Right lobe of liver (tissue), 6 donors: ENCODE measurements at regions not wholly inside any gene's neighbourhood (a gene's known extent, or its start where the extent isn't known, plus 50 kb on each side); places are given as distances from the start of the nearest gene placed in this dataset.

ENCODE experiments used
- ATAC-seq, 4 donors: fragments of 200-7000 bp; cut with Tn5 transposase; one replicate each; pipeline ENCODE4 v1.9.1; 2020; ENCODE audit warnings: mild to moderate bottlenecking in 4 of 4, moderate library complexity in 4 of 4
- DNase-seq, 3 donors: peaks; one replicate each; pipeline ENCODE4 v3.0.0-alpha.2; 2020
- H3K27ac ChIP-seq, 3 donors: fragments of 200-600 bp; one replicate each; pipeline ENCODE4 v1.8.0; 2022
- H3K27me3 ChIP-seq, 2 donors: fragments of 200-600 bp; one replicate each; pipeline ENCODE4 v1.8.0; 2022
- H3K36me3 ChIP-seq, 4 donors: fragments of 200-600 bp; sonication (generic) in 1 of 4; one replicate each; pipeline versions ENCODE4 v1.5.1 to v1.8.0; 2017 to 2022; ENCODE audit warnings: control low read depth in 1 of 4
- H3K4me1 ChIP-seq, 4 donors: fragments of 200-600 bp; sonication (generic) in 1 of 4; one replicate each; pipeline versions ENCODE4 v1.5.1 to v1.8.0; 2017 to 2022; ENCODE audit warnings: control low read depth in 1 of 4
- H3K4me3 ChIP-seq, 3 donors: fragments of 200-600 bp; one replicate each; pipeline ENCODE4 v1.8.0; 2022
- H3K9me3 ChIP-seq, 4 donors: fragments of 200-600 bp; sonication (generic) in 1 of 4; one replicate each; pipeline versions ENCODE4 v1.5.1 to v1.8.0; 2017 to 2022; ENCODE audit warnings: control low read depth in 1 of 4
- CTCF ChIP-seq, 4 donors: fragments of 200-600 bp in 3 of 4; fragments of 450-650 bp in 1 of 4; IDR thresholded peaks; one replicate each; pipeline versions ENCODE4 v1.5.1 to v1.8.0; 2016 to 2022; ENCODE audit warnings: antibody characterized with exemption in 4 of 4, mild to moderate bottlenecking in 2 of 4
- POLR2A ChIP-seq: fragments of 450-650 bp; IDR thresholded peaks from one replicate; pipeline ENCODE4 v1.6.1; 2017; ENCODE audit warnings: antibody characterized with exemption, mild to moderate bottlenecking
- WGBS: methylation state at CpG from one replicate; pipeline ENCODE4 v1.1.6; 2018; ENCODE audit warnings: low coverage, low lambda C conversion rate; ENCODE audit not compliant: insufficient coverage; ENCODE audit errors: missing lambda C conversion rate; 5-methylcytosine and 5-hydroxymethylcytosine counted together
- intact Hi-C, 2 donors: fragments of 100-400 bp; cut with DNase I; formaldehyde crosslinking; loops; one replicate each; pipeline versions ENCODE4 v1.11.2 to v1.14.1; 2022
- donor health status: DM: no; HTN: yes; CAD: no.
- donor health status: DM: no; HTN: no; CAD: no.
- donor health status: DM: no; HTN: no; CAD: no.
- donor health status: DM: no; HTN: yes; CAD: no.
- donor health status: DM: no; HTN: yes; CAD: no.

- no peak overlapping the region for H3K27ac ChIP-seq
- DNase-seq, result no peak
- H3K36me3 ChIP-seq, result no peaks in the 10 kb centered on the region
- no peaks in the 10 kb centered on the region for H3K27me3 ChIP-seq
- intact Hi-C loops, result no loop called here
- H3K4me3 ChIP-seq, result no peak overlapping the region
- ATAC-seq, result peak in 1 of 4 donors; percentile 23
- WGBS, result 48% methylated on average over 7 of the region's 8 CpGs
- H3K4me1 ChIP-seq, result no peaks in the 10 kb centered on the region
- no peak for TF ChIP-seq CTCF (IDR thresholded peaks at IDR 0.05)
- TF ChIP-seq POLR2A, result no peak
- no peaks in the 10 kb centered on the region for H3K9me3 ChIP-seq
Observed at GRCh38 chr4:138307319-138307718, 65.2 kb upstream of the SLC7A11 start.

- ATAC-seq, result no peak
- intact Hi-C loops, result no loop called here
- H3K27me3 ChIP-seq, result no peaks in the 10 kb centered on the region
- no peak overlapping the region for H3K4me3 ChIP-seq
- TF ChIP-seq POLR2A (no peak), CTCF (IDR thresholded peaks at IDR 0.05) (no peak)
- H3K4me1 ChIP-seq, result no peaks in the 10 kb centered on the region
- 74% methylated on average over 1 of the region's 1 CpG for WGBS
- H3K36me3 ChIP-seq, result no peaks in the 10 kb centered on the region
- no peak for DNase-seq
- no peak overlapping the region for H3K27ac ChIP-seq
- no peaks in the 10 kb centered on the region for H3K9me3 ChIP-seq
Observed at GRCh38 chr4:138305050-138305449, 62.9 kb upstream of the SLC7A11 start.

GRCh38 chr4:138301536-138301935 is 59.4 kb upstream of the SLC7A11 start:
- Histone ChIP-seq H3K4me1 (no peaks in the 10 kb centered on the region), H3K4me3 (no peak overlapping the region), H3K27ac (no peak overlapping the region), H3K36me3 (no peaks in the 10 kb centered on the region), H3K27me3 (no peaks in the 10 kb centered on the region), H3K9me3 (no peaks in the 10 kb centered on the region)
- TF ChIP-seq POLR2A, result no peak
- no peak for TF ChIP-seq CTCF (IDR thresholded peaks at IDR 0.05)
- ATAC-seq (no peak), DNase-seq (no peak)
- WGBS, result 43% methylated on average over 2 of the region's 2 CpGs
- intact Hi-C loops, result no loop called here

- no peaks in the 10 kb centered on the region for H3K36me3 ChIP-seq
- ATAC-seq (no peak), DNase-seq (no peak)
- H3K9me3 ChIP-seq, result no peaks in the 10 kb centered on the region
- TF ChIP-seq POLR2A (no peak), CTCF (IDR thresholded peaks at IDR 0.05) (no peak)
- H3K4me3 ChIP-seq, result no peak overlapping the region
- H3K4me1 ChIP-seq, result no peaks in the 10 kb centered on the region
- no peak overlapping the region for H3K27ac ChIP-seq
- intact Hi-C loops, result no loop called here
- no peaks in the 10 kb centered on the region for H3K27me3 ChIP-seq
Observed at GRCh38 chr4:138300616-138301015, 58.5 kb upstream of the SLC7A11 start.

GRCh38 chr4:138299881-138300280 is 57.7 kb upstream of the SLC7A11 start:
- no peak for ATAC-seq
- H3K27ac ChIP-seq, result no peak overlapping the region
- no peaks in the 10 kb centered on the region for H3K36me3 ChIP-seq
- H3K4me1 ChIP-seq, result no peaks in the 10 kb centered on the region
- 88% methylated on average over 5 of the region's 5 CpGs for WGBS
- H3K4me3 ChIP-seq, result no peak overlapping the region
- intact Hi-C loops, result no loop called here
- no peak for DNase-seq
- TF ChIP-seq CTCF (IDR thresholded peaks at IDR 0.05) (no peak), POLR2A (no peak)
- no peaks in the 10 kb centered on the region for H3K27me3 ChIP-seq
- no peaks in the 10 kb centered on the region for H3K9me3 ChIP-seq
